Skeletal muscle satellite cell (primary cell): ENCODE measurements at regions not wholly inside any gene's neighbourhood (a gene's known extent, or its start where the extent isn't known, plus 50 kb on each side); places are given as distances from the start of the nearest gene placed in this dataset.

Source experiments
- H3K27me3 ChIP-seq: 2 replicates; pipeline ENCODE4 v1.7.0; 2013; ENCODE audit warnings: low read length; ENCODE audit not compliant: control insufficient read depth, insufficient read depth
- H3K36me3 ChIP-seq: 2 replicates; pipeline ENCODE4 v1.7.0; 2013; ENCODE audit warnings: mild to moderate bottlenecking, control low read depth, low read length; ENCODE audit not compliant: insufficient read depth
- H3K4me1 ChIP-seq: 2 replicates; pipeline ENCODE4 v1.7.0; 2013; ENCODE audit warnings: low read length; ENCODE audit not compliant: control insufficient read depth, insufficient read depth
- H3K4me2 ChIP-seq: 2 replicates; pipeline ENCODE4 v1.7.0; 2013; ENCODE audit warnings: mild to moderate bottlenecking, low read length
- H3K4me3 ChIP-seq: 2 replicates; pipeline ENCODE4 v1.7.0; 2013; ENCODE audit warnings: low read length
- H3K9ac ChIP-seq: 2 replicates; pipeline ENCODE4 v1.7.0; 2013; ENCODE audit warnings: mild to moderate bottlenecking, low read depth, low read length, moderate library complexity
- H3K9me3 ChIP-seq: replicated peaks from 2 replicates; pipeline ENCODE4 v1.7.0; 2013; ENCODE audit warnings: mild to moderate bottlenecking, control low read depth, low read length

DNA sequence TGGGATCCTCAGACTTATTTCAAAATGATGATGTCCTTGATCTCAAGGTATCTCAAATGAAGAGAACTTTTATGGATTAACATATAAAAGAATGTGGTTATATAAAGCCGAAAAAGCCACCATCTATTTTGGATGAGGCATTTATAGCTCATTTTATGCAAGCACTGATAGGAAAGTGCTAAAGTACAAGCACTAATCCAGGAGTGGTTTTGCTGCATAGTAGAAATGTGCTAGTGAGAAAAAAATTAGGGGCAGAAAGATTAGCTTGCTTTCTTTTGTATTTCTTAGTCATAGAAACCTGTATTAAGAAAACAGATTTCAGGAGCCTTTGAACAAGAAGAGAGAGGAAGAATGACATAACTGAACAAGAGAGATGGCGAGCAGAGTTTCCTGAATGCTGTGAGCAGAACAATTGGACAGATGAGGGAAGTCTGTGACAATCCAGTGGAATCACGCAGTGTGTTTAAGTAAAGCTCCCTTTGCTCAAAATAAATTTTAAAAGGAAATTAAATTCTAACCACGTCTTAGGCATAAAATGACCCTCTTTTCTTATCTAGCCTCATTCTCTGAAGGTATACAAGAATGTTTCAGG, 238.2 kb upstream of the NOVA1 start:
- H3K36me3 ChIP-seq = no peaks in the 10 kb centered on the region
- no peaks in the 10 kb centered on the region for H3K27me3 ChIP-seq
- no peaks in the 10 kb centered on the region for H3K9me3 ChIP-seq
- no peak overlapping the region for H3K4me2 ChIP-seq
- no peak overlapping the region for H3K9ac ChIP-seq
- H3K4me3 ChIP-seq = no peak overlapping the region
- H3K4me1 ChIP-seq = no peaks in the 10 kb centered on the region

DNA sequence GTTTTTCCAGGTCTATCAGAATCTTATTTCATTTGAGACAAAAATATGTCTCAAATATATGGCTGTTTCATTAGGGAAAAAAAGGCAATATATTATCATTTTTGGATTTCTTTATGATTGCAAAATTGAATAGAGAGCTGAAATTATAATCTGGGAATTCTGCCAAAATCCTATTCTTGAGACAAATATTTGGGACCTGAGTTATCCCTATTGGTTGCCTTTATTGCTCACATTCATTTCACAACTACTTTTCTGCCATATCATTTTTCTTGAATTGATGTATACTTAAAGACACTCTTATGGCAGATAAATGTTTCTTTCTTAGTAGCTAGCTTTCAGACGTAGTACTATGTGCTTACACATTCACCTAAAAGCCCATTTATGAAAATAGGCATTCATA, 241.6 kb upstream of the NOVA1 start:
- peaks cover 16% of the 10 kb centered on the region for H3K4me1 ChIP-seq
- H3K9me3 ChIP-seq = no peaks in the 10 kb centered on the region
- H3K4me2 ChIP-seq = no peak overlapping the region
- H3K36me3 ChIP-seq = no peaks in the 10 kb centered on the region
- no peak overlapping the region for H3K4me3 ChIP-seq
- no peaks in the 10 kb centered on the region for H3K27me3 ChIP-seq
- H3K9ac ChIP-seq = no peak overlapping the region

DNA sequence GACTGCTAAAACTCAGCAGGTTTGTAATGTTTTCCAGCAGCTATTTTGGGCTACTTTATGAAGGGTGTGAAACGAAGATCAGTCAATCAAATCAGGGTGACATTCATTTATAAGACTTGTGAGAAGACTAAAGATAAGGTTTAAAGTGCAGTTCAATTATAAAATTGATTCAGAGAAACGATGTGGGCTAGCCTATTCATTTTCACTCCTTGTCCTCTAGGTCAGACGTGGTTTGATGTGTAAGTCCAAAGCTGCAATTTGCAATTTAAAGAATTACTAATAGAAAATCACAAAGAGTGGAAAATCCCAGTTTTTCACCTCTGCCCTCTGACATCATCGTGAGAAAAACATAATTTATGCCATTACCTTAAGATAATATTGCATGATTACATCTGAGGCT, 243.5 kb upstream of the NOVA1 start:
- Histone ChIP-seq H3K9me3 (no peaks in the 10 kb centered on the region), H3K4me3 (no peak overlapping the region), H3K27me3 (no peaks in the 10 kb centered on the region), H3K36me3 (no peaks in the 10 kb centered on the region), H3K4me2 (peak overlapping the region; percentile 37), H3K9ac (peak overlapping the region; percentile 19), H3K4me1 (peaks cover 17% of the 10 kb centered on the region)

DNA sequence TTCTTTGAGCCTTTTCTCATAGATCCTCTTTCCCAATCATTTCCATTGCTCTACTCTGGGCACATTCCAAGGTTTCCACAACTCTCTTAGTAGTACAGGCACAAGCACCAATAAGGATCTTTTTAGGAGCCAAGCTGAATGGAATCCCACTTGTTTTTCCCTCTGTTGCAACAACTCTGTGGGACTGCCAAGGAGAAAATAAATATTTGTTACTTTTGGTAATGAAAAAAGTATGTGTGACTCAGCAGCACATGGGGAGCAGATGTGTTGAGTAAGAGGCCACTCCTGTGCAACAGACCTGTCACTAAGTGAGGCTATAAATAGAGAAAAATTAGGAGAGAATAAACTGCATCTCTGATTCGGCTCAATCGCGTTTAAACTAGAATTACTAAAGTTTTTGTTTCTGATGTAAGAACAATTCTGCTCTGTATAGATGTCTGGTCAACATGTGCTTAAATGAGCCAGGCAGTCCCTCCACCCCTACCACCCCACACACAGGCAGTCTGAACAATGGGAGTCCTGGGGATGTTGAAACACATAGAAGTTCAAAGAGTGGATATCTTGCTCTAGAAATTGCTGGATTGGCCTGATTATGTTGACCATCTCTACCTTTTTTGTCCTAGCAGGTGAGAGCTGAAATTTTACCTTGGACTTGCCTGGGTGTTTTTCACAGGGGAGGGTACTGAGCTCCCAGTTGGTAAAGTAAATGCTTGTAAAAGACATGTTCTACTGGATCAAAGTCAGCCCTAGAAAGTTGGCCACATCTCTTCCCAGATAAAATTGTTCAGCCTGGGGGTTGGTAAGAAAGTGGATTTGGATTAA, 244.3 kb upstream of the NOVA1 start:
- no peaks in the 10 kb centered on the region for H3K27me3 ChIP-seq
- H3K4me3 ChIP-seq = no peak overlapping the region
- H3K36me3 ChIP-seq = no peaks in the 10 kb centered on the region
- peak overlapping the region; percentile 56 for H3K4me2 ChIP-seq
- peaks cover 20% of the 10 kb centered on the region for H3K4me1 ChIP-seq
- H3K9me3 ChIP-seq = no peaks in the 10 kb centered on the region
- H3K9ac ChIP-seq = peak overlapping the region; percentile 73

DNA sequence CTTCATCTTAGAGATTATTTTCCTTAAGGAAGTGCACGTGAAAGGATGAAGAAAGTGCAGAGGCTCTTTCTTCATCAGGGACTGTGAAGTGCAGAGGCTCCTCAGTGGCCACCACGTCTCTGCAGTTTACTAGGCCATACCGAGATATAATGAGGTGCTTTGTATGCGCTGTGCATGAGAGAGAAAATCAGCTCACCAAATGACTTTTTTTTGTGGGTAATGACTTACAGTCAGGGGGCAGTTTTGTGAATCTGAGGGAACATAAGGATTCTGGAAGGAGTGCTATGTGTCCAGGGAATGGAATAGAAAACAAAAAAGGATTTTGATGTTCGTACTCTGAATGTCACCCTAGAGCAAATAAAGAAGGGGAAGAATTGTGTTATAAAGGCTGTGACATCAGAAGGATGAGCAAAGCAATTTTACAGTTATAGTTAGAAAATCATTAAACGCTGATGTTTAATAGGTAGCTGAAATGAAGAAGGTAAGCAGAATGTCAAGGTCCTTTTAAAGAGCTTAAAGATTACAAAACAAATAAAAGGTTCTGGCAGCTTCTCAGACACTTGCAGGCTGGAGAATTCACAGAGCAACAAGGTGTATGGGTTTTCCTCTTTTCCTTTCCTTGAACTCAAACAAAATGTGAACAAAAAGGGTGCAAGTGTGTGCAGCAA, 247.5 kb upstream of the NOVA1 start:
- Histone ChIP-seq H3K4me3 (no peak overlapping the region), H3K4me1 (peaks cover 20% of the 10 kb centered on the region), H3K36me3 (no peaks in the 10 kb centered on the region), H3K4me2 (no peak overlapping the region), H3K9me3 (no peaks in the 10 kb centered on the region), H3K27me3 (no peaks in the 10 kb centered on the region), H3K9ac (no peak overlapping the region)

DNA sequence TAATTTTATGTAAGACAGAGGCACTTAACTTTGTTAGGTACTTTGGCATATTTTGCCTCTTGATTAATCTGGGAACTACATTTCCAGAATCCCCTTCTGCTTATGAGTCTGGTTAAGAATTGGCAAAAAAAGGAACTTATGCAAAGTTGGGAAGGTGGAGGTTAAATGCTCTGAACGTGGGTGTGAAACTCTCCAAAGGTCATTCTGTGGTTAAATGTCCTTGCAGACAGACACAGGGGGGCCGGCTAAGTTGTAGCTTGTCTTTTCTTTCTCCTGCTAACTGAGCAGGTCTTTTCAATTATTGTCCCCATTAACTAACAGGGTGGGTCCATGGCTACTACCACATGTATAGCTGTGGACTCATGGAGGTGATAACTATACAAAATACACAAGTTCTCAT, 248.6 kb upstream of the NOVA1 start:
- peaks cover 17% of the 10 kb centered on the region for H3K4me1 ChIP-seq
- no peaks in the 10 kb centered on the region for H3K36me3 ChIP-seq
- H3K27me3 ChIP-seq = no peaks in the 10 kb centered on the region
- H3K9me3 ChIP-seq = no peaks in the 10 kb centered on the region
- H3K4me2 ChIP-seq = no peak overlapping the region
- H3K9ac ChIP-seq = no peak overlapping the region
- no peak overlapping the region for H3K4me3 ChIP-seq

DNA sequence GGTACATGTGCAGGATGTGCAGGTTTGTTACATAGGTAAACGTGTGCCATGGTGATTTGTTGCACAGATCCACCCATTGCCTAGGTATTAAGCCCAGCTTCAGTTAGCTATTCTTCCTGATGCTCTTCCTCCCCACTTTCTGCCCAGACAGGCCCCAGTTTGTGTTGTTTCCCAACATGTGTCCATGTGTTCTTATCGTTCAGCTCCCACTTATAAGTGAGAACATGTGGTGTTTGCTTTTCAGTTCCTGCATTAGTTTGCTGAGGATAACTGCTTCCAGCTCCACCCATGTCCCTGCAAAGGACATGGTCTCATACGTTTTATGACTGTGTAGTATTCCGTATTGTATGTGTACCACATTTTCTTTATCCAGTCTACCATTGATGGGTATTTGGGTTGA, 251.7 kb upstream of the NOVA1 start:
- Histone ChIP-seq H3K9me3 (no peaks in the 10 kb centered on the region), H3K4me1 (peaks cover 4% of the 10 kb centered on the region), H3K4me2 (no peak overlapping the region), H3K36me3 (no peaks in the 10 kb centered on the region), H3K27me3 (no peaks in the 10 kb centered on the region), H3K4me3 (no peak overlapping the region), H3K9ac (no peak overlapping the region)

DNA sequence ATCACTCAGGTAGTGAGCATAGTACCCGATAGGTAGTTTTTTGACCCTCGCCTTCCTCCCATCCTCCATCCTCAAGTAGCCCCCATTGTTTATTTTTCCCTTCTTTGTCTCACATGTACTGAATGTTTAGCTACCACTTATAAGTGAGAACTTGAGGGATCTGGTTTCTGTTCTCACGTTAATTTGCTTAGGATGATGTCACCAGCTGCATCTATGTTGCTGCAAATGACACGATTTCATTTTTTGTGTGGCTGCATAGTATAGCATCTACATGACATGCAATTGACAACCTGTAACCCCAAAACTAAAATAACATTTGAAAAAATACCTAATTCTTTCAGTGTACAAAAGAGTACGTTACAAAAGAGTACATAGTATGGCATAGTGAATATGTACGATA, 254.0 kb upstream of the NOVA1 start:
- H3K27me3 ChIP-seq = peaks cover 2% of the 10 kb centered on the region
- H3K9me3 ChIP-seq = no peaks in the 10 kb centered on the region

DNA sequence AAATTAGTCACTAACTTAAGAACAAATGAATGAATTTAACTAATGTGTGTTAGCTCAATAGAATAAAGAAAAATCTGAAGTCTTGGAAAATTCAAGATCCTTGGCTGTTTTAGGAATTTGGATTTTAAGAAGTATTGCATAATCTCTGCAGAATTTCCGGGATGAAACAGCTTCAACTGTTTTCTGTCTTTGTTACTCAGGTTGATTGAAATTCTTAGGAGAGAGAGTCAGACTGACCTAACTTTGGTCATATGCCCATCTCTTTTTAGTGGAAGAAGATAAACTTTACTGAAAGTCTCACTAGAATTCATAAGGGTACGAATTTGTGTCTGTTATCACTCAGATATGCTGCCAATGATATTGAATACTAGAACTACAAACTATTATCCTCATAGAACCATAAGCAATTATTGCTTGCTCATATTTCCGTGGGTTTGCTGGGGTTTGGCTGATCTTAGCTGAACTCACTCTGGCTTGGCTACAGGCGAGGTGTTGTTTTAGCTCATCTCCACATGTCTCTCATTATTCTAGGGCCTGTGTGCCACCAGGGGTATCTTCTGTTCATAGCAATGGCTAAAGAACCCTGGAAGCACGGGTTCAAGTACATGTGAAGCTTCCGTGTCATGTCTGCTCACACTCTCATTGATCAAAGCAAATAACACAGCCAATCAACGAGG, 257.4 kb upstream of the NOVA1 start:
- Histone ChIP-seq H3K4me3 (no peak overlapping the region), H3K9me3 (no peaks in the 10 kb centered on the region), H3K27me3 (peaks cover 4% of the 10 kb centered on the region), H3K4me1 (no peaks in the 10 kb centered on the region), H3K9ac (no peak overlapping the region), H3K36me3 (no peaks in the 10 kb centered on the region), H3K4me2 (no peak overlapping the region)

More for the DNA sequence above, 254.0 kb upstream of the NOVA1 start:
- no peaks in the 10 kb centered on the region for H3K4me1 ChIP-seq
- H3K36me3 ChIP-seq = no peaks in the 10 kb centered on the region
- no peak overlapping the region for H3K4me2 ChIP-seq
- H3K9ac ChIP-seq = no peak overlapping the region
- H3K4me3 ChIP-seq = no peak overlapping the region

DNA sequence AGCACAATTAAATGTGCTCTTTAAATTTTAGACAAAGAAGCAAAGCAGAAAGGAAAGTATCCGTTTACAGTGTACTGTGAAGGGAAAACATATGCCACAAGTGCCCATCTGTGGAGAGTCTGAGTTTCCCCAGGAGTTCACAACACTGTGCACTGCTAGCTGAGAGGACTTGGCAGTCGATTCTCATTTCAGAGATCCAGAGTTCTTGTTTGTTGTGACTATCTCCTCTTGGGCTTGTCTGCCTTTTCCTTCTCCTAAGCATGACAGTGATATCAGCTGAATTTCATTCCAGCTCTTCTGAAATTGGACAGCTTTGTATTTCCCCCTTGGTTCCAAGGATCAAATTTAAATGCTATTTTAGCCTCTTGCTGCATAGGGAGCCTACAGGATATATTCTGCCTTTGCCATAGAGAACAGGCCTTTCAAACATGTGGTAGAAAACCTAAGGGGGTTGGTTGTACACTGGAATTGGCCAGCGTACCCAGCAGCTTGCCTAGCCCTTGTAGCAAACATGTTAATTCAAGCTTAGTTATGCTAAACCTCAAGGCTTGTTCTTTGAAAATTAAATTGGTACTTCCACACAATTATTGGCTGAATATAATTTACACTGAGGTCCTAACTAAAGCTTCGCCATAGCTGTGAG, 259.2 kb upstream of the NOVA1 start:
- no peaks in the 10 kb centered on the region for H3K4me1 ChIP-seq
- H3K9ac ChIP-seq = no peak overlapping the region
- no peaks in the 10 kb centered on the region for H3K36me3 ChIP-seq
- H3K4me3 ChIP-seq = no peak overlapping the region
- H3K27me3 ChIP-seq = peaks cover 4% of the 10 kb centered on the region
- no peak overlapping the region for H3K4me2 ChIP-seq
- no peaks in the 10 kb centered on the region for H3K9me3 ChIP-seq

DNA sequence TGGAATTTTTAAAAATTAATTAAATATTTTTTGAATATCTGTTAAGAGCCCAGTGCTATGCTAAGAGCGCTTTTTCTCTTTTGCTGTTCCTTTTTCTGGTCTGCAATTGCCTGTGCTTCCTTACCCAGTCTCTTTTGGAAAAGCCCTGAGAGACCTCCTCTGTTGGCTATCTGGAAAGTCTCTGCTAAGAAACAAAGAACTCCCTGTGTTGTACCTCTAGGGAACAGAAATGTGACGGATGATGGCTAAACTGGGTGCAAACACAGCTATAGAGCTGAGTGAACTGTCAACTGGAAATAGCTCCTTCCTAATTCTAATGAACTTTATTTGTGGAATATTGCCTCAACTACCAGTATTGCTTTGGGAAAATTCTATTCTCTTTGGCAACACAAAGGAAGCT, 261.6 kb upstream of the NOVA1 start:
- Histone ChIP-seq H3K4me1 (no peaks in the 10 kb centered on the region), H3K9me3 (no peaks in the 10 kb centered on the region), H3K36me3 (no peaks in the 10 kb centered on the region), H3K4me2 (no peak overlapping the region), H3K27me3 (peaks cover 4% of the 10 kb centered on the region), H3K9ac (no peak overlapping the region), H3K4me3 (no peak overlapping the region)
